ENCODE measurements at regions not wholly inside any gene's neighbourhood (a gene's known extent, or its start where the extent isn't known, plus 50 kb on each side); places are given as distances from the start of the nearest gene placed in this dataset.
"Not testable (repeated sequence)": the region's sequence is repeated elsewhere in the genome, so short reads cannot be mapped to it uniquely, and the experiment has no call there.

DNA sequence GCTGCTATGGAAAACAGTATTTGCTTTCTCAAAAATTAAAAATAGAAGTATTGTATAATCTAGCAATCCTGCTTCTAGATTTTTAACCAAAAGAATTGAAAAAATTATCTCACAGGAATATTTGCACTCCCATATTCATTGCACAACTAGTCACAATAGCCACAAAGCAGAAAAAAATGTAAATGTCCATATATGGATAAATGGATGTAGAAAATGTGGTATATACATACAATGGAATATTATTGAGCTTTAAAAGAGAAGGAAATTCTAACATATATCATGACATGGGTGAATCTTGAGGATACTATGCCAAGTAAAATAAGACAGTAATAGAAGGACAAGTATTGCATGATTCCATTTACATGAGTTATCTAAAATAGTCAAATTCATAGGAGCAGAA is 2753.0 kb downstream of the PCDH9 start:
- no peak for DNase-seq
- Histone ChIP-seq H3K4me1 (no peaks in the 10 kb centered on the region; the same call in 1 of the 2 replicates), H3K27me3 (no peaks in the 10 kb centered on the region), H3K36me3 (no peaks in the 10 kb centered on the region), H3K4me3 (ENCODE audit: low read depth, low read length) (no peak overlapping the region), H3K9me3 (no peaks in the 10 kb centered on the region)
- TF ChIP-seq, protein P1, sequence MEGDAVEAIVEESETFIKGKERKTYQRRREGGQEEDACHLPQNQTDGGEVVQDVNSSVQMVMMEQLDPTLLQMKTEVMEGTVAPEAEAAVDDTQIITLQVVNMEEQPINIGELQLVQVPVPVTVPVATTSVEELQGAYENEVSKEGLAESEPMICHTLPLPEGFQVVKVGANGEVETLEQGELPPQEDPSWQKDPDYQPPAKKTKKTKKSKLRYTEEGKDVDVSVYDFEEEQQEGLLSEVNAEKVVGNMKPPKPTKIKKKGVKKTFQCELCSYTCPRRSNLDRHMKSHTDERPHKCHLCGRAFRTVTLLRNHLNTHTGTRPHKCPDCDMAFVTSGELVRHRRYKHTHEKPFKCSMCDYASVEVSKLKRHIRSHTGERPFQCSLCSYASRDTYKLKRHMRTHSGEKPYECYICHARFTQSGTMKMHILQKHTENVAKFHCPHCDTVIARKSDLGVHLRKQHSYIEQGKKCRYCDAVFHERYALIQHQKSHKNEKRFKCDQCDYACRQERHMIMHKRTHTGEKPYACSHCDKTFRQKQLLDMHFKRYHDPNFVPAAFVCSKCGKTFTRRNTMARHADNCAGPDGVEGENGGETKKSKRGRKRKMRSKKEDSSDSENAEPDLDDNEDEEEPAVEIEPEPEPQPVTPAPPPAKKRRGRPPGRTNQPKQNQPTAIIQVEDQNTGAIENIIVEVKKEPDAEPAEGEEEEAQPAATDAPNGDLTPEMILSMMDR (IDR thresholded peaks at IDR 0.05; ENCODE audit: low read depth, low read length): no peak

DNA sequence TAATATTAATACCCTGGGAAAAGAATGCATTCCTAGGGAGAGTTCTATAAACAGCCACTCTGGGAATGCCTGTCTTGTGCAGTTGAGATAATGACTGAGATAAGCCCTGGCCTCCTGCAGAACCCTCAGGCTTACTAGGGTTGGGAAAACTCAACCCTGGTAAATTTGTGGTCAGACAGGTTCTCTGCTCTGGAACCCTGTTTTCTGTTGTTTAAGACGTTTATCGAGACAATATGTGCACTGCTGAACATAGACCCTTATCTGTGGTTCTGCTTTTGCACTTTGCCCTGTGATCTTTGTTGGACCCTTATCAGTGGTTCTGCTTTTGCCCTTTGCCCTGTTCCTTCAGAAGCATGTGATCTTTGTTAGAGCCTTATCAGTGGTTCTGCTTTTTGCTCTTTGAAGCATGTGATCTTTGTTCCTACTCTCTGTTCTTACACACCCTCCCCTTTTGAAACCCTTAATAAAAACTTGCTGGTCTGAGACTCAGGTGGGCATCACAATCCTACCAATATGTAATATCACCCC is 2754.0 kb downstream of the PCDH9 start:
- not testable (repeated sequence) for H3K4me1 ChIP-seq; DNase-seq; H3K4me3 ChIP-seq (ENCODE audit: low read depth, low read length); H3K9me3 ChIP-seq; H3K27me3 ChIP-seq; H3K36me3 ChIP-seq

DNA sequence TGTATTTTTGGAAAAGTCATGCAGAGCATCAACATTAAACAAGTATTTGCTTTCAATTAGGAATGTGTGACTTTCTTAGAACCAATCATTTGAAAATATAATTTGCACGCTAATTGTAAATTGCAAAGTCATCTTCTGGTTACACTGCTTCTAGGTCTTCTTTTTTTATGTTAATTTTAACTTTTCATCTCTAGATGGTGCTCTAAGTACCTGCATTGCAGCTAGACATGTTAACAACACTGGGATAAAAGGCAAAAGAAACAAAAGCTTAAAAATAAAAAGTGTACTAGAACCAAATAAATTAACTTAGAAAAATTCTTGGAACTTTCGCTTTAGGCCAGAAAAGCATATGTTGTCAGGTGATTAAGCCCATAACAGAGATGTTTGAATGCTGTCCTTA is 2758.2 kb downstream of the PCDH9 start:
- Histone ChIP-seq H3K36me3 (no peaks in the 10 kb centered on the region), H3K9me3 (no peaks in the 10 kb centered on the region), H3K4me3 (ENCODE audit: low read depth, low read length) (no peak overlapping the region), H3K27me3 (no peaks in the 10 kb centered on the region), H3K4me1 (no peaks in the 10 kb centered on the region; the same call in 1 of the 2 replicates)
- TF ChIP-seq, protein P1 (IDR thresholded peaks at IDR 0.05; ENCODE audit: low read depth, low read length): peak; percentile 56
- no peak for DNase-seq

DNA sequence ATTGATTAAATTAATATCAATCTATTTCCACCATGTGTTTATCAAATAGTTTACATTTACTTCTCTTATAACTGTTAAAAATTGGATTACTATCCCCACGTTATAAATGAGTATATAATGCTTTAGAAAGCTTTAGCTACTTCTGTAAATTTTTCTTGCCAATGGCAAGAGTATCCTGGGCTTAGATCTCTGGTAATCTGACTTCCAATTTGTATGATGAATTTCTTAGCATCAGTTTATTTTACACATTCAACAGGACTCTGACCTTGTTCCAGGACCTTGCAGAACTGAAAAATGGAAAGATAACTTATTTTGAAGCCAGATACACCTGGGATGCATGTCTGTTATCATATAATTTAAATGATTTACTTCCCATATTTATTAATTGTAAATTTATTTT is 2759.4 kb downstream of the PCDH9 start:
- H3K27me3 ChIP-seq: no peaks in the 10 kb centered on the region
- no peaks in the 10 kb centered on the region for H3K9me3 ChIP-seq
- H3K36me3 ChIP-seq: no peaks in the 10 kb centered on the region
- H3K4me1 ChIP-seq: no peaks in the 10 kb centered on the region; the same call in 1 of the 2 replicates
- DNase-seq: no peak
- TF ChIP-seq, protein P1 (IDR thresholded peaks at IDR 0.05; ENCODE audit: low read depth, low read length): no peak
- no peak overlapping the region for H3K4me3 ChIP-seq (ENCODE audit: low read depth, low read length)

DNA sequence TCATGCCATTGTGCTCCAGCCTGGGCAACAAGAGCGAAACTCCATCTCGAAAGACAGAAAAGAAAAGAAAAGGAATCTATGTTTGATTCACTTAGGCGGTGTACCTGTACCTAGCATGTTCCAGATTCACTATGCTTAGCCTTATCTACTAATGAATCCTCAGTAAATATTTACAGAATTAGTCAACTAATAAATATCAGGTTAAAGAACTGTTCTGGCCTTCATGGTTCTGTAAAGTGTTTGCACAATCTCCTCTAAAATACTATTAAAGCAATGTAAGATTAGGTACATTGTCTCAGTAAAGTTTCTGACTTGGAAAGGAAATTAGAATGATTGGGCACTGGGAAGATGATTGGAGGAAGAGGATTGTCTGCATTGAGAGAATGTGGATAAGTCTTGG is 2770.4 kb downstream of the PCDH9 start:
- H3K4me3 ChIP-seq (ENCODE audit: low read depth, low read length): no peak overlapping the region
- no peaks in the 10 kb centered on the region for H3K27me3 ChIP-seq
- TF ChIP-seq, protein P1 (IDR thresholded peaks at IDR 0.05; ENCODE audit: low read depth, low read length): no peak
- no peaks in the 10 kb centered on the region for H3K4me1 ChIP-seq
- DNase-seq: no peak
- H3K36me3 ChIP-seq: no peaks in the 10 kb centered on the region
- no peaks in the 10 kb centered on the region for H3K9me3 ChIP-seq

DNA sequence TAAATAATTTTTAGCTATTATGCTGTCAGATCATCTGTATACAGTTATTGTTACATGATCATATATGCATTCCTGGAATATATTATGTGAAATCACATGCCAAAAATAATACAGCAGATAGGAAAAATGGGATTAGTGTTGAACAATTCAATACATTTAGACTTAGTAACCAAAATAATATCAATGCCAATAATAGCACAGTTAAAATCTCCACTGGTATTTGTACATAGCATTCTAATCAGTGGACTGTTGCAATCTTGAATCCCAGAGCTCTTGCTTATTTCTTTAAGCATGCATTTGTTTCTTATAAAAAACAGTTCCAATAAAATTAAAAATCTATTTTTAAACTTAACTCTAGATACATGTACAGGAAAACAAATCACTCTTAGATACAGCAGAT is 2772.2 kb downstream of the PCDH9 start:
- Histone ChIP-seq H3K36me3 (no peaks in the 10 kb centered on the region), H3K4me1 (no peaks in the 10 kb centered on the region), H3K4me3 (ENCODE audit: low read depth, low read length) (no peak overlapping the region), H3K9me3 (no peaks in the 10 kb centered on the region), H3K27me3 (no peaks in the 10 kb centered on the region)
- no peak for DNase-seq
- TF ChIP-seq, protein P1 (IDR thresholded peaks at IDR 0.05; ENCODE audit: low read depth, low read length): no peak

DNA sequence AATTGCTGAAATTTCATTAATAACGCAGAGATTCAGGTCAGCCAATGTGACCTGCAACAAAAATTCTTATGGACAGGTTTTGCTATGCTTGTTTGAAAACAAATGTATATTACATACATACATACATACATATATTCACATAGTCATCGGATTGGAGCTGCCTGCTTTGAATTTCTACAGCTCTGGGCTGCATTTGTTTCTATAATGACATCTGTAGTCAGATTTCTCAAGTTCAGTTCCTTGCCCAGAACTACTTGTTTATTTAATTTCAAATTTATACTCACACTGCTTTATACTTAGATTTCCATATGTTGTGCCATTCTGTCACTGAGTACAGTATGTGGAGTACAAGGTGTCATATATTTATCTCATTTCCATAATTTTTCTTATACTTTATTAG is 2775.0 kb downstream of the PCDH9 start:
- Histone ChIP-seq H3K36me3 (no peaks in the 10 kb centered on the region), H3K27me3 (no peaks in the 10 kb centered on the region), H3K4me1 (no peaks in the 10 kb centered on the region), H3K9me3 (no peaks in the 10 kb centered on the region), H3K4me3 (ENCODE audit: low read depth, low read length) (no peak overlapping the region)
- no peak for DNase-seq
- TF ChIP-seq, protein P1 (IDR thresholded peaks at IDR 0.05; ENCODE audit: low read depth, low read length): no peak

Data from BE2C (cell line).